ENCODE measurements at regions not wholly inside any gene's neighbourhood (a gene's known extent, or its start where the extent isn't known, plus 50 kb on each side); places are given as distances from the start of the nearest gene placed in this dataset.
A peak's percentile ranks its signal among the peaks of the same experiment; 100 is the strongest.
"Not testable (repeated sequence)": the region's sequence is repeated elsewhere in the genome, so short reads cannot be mapped to it uniquely, and the experiment has no call there.

DNA sequence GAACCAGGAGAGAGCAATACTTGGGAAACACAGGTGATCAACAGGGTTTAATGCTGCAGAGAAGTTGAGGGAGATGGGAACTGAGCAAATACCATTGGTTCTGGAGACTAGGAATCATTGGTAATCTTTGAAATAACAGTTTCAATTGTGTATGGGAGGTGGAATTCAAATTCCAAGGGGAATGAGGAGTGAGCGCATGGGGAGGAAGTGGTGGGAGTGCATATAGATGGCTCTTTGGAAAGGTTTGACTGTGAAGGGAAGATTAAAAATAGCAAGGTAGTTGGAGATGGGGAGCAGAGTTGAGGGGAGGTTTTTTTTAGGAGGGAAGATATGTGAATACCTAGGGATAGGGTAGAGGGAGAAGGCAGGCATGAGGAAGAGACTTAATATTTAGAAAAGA, 51.1 kb upstream of the ROPN1 start:
- DNase-seq = no peak
- in situ Hi-C loops (cut with MboI; ENCODE audit: low pct_unique_long_range_greater_than_20kb, low sequenced_read_pairs) = no loop called here

DNA sequence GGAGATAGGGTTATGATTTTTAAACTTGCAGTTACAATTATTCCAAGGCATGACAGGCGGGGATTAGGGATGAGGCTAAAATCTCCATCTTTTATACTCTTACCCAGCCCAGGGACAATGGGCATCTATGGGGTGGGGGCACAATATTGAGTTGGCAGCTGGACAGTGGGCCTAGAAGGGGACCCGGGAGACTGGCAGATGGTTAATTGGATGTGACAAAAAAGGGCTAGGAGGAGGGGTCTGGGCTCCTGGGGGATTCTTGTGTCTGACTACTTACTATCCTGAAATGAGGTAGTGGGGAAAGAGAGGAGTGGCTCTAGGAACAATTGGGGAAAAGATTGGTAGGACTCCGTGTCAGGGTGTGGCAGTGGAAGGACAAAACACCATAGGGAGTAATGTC, 53.0 kb upstream of the ROPN1 start:
- DNase-seq = no peak
- in situ Hi-C loops (cut with MboI; ENCODE audit: low pct_unique_long_range_greater_than_20kb, low sequenced_read_pairs) = no loop called here

DNA sequence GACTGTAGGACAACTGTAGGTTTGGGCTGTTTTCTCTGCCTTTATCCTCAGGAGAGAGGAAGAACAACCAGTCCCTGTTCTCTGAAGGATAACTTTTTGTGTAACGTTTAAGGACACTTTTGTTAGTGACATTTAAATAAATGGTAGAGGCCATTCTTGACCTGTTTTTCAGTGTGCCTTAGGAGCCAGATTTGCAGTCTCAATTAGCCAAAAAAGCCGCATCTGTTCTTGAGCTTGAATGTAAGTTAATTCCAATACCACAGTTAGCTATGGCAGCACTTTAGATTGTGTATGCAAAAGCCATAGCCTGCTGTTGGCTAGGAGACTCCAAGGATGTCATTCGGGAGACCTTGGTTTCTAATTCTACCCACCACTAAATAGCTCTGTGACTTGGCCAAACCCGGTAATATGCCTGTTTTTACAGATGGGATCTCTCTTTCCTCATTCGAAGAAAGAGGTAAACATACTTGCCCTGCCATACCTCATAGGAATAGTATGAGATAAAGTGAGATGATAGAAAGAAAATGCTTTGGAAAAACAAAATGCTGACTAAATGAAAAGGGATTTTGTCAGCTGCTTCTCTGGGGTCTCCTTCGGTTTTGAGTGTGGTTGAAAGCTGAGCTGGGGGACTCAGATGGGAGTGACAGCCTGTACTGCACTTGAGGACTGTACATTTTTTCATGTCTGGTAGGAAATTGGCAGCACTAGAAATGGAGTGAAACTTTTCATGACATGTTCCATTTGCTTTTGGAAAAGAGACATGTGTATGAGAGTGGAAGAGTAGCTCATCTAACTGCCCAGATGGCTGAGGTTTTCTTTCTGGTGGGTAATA, 57.3 kb upstream of the ROPN1 start:
- DNase-seq = no peak
- in situ Hi-C loops (cut with MboI; ENCODE audit: low pct_unique_long_range_greater_than_20kb, low sequenced_read_pairs) = no loop called here

DNA sequence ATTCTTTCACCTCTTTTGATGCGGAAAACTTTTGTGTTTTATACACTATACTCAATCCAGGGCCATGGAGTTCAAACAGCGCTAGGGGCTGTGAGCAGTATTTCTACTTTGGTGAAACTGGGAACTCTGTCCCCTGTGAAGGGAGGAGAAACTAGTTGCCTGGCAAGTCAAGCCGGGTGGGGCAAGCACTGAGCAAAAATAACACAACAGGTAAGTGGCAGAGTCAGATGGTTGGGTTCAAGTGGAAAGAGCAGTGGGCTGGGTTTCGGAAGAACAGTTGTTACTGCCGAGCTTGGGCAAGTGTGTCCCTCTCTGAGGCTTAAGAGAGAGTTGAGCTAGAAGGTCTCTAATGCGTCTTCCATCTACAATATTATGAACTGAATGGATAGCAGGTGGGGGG, 59.7 kb upstream of the ROPN1 start:
- in situ Hi-C loops (cut with MboI; ENCODE audit: low pct_unique_long_range_greater_than_20kb, low sequenced_read_pairs) = no loop called here
- DNase-seq = no peak

DNA sequence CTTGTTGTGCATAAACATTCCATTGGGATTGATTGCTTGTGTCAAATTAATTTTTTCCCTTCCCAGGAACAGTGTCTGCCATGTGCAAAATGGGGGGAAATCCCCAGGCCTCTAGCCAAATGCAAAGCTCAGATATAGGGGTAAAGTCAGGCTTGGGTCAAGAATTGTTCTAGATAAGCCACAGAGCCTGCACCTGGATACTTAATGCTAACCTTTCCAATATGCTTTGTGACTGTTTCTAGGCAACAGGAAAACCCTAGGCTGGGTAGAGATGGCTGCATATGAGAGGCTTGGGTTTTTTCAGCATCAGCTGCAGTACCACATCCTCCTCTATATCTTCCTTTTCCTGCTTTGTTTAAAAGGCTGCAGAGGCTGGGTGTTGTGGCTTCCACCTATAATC, 61.9 kb upstream of the ROPN1 start:
- in situ Hi-C loops (cut with MboI; ENCODE audit: low pct_unique_long_range_greater_than_20kb, low sequenced_read_pairs) = no loop called here
- DNase-seq = no peak

DNA sequence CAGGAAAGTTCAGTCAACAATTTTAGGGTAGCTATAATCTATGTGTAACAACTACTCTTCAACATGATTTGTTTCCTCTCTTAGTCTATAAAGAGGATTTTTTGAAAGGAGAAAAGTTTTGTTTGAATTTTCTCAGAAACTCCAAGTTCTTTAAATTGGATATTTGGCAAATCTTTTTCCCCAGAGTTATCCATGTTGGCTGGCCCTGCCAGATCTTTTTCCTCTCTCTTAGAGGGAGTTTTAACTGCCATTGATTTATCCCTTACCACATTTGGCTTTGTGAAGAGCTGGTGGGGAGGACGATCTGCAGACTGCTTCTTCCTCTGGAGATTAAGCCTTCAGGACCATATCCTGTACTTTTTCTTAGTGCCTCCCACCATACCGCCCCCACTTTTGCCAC, 64.9 kb upstream of the ROPN1 start:
- no peak for DNase-seq
- in situ Hi-C loops (cut with MboI; ENCODE audit: low pct_unique_long_range_greater_than_20kb, low sequenced_read_pairs) = no loop called here

DNA sequence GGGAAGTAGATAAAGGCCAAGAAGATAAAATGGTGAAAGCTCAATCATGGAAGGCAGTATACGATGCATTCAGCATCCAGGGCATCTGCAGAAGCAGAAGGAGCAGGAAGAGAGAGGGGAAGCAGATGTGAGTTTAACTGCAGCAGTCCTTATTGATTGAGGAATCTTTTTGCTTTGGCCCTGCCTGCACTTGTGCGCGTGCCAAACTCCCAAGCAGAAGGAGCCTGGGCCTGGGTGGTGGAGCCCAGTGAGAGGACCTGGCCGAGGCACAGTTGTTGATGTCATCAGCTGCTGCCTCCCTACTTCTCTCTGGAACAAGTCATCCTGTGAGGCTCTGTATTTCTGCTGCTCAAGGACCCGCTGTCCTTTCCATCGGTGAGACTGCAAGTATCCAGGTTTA, 65.5 kb upstream of the ROPN1 start:
- in situ Hi-C loops (cut with MboI; ENCODE audit: low pct_unique_long_range_greater_than_20kb, low sequenced_read_pairs) = no loop called here
- no peak for DNase-seq

DNA sequence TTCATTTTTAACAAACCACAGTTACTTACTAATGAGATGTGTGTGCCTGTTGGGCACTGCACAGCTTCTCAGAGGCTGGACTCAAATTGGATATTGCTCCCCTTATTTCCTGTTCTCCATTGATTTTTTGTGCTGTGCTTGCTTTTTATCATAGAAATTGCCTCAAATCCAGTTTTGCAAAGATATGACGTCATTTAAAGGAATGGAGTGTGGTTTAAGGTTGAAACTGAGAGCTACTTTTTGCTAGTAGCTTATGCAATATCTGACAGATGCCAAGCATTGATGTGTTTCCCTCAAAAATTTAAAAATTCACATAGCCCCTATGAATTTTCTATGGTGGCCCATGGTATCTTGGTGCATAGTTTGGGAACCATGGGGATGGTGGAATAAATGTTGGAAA, 67.7 kb upstream of the ROPN1 start:
- in situ Hi-C loops (cut with MboI; ENCODE audit: low pct_unique_long_range_greater_than_20kb, low sequenced_read_pairs) = no loop called here
- no peak for DNase-seq

DNA sequence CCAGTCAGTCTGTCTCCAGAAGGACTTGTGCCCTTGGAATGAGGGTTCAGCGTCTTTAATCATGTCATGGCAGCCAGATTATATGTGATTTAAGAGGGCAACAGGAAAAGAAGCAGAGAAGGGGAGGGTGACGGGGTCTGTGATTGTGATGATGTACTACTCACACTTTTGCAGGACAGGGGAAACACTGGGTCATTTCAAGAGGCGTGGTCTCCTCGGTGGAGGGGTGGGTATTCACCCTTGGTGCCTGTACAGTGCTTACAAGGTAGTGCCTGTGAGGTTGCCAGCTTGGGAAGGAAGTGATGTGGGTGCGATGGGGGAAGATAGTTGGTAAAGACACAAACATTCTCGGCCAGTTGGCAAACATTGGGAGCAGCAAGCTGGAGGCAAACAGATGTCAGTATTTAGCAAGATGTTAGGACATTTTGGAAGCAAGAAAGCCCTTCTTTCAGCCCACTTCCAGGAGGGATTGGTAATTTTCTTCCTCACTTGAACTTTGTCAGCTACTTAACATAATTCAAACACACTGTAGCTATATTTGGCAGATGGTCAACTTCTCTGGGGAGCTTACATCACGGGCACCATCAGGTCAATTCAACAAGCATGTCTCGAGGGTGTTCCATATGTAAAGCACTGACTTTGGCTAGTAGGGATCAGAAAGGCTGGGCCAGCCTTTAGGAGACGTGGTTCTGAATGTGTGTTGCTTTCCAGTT, 71.4 kb upstream of the ROPN1 start:
- in situ Hi-C loops (cut with MboI; ENCODE audit: low pct_unique_long_range_greater_than_20kb, low sequenced_read_pairs) = no loop called here
- DNase-seq = no peak

DNA sequence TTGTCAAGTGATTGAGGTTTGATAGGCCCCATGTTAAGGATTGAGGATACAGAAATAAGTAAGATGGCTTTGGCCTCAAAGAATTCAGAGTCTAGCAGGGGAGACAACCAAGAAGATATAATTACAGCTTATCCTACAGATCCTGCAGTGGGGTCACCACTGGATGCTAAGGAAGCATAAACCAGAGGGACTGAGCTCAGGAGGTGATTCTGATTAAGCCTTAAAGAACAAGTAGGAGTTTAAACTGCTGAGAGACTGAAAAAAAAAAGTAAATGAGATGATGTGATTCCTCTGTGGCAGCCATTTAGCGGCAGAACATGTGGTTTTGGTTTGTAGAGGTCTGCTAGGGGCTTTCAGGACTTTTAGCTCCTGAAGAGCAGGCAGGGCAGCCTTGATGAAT, 72.1 kb upstream of the ROPN1 start:
- DNase-seq = no peak
- in situ Hi-C loops (cut with MboI; ENCODE audit: low pct_unique_long_range_greater_than_20kb, low sequenced_read_pairs) = no loop called here

DNA sequence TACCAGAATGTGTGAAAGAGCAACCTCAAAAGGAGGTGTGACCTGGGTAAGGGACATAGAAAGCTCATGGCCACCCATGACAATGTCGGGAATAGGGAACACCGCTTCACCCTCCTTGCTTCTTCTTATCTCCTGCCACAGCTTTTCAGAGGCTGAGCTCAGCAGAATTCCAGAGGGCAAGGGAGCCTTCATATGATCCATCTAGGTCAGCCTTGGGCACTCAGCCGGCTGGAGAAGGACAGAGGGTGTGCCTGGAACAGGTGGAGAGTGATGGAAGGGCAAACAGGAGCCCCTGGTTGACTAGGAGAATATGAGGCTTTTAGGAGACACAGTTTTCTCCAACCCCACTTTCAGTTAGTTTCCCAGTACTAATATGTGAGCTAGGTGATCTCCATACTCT, 74.6 kb upstream of the ROPN1 start:
- in situ Hi-C loops (cut with MboI; ENCODE audit: low pct_unique_long_range_greater_than_20kb, low sequenced_read_pairs); DNase-seq: not testable (repeated sequence)

DNA sequence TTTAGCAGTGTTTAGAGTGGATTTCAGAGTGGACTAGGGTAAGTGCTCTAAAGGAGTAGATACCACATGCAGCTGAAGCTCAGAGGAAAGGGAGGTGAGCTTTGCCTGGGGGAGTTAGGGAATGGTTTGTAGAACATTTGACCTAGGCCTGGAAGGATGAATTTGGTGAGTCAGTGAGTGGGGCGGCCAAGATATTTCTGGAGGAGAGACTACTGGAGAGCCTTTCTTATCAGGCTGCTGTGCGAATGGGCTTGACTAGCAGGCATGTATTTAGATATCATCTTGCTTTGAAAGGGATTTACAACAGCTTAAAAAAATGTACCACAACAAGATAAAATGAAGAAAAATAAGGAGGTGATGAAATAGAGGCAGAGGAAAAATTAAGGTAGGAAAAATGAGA, 77.8 kb upstream of the ROPN1 start:
- DNase-seq; in situ Hi-C loops (cut with MboI; ENCODE audit: low pct_unique_long_range_greater_than_20kb, low sequenced_read_pairs): not testable (repeated sequence)

DNA sequence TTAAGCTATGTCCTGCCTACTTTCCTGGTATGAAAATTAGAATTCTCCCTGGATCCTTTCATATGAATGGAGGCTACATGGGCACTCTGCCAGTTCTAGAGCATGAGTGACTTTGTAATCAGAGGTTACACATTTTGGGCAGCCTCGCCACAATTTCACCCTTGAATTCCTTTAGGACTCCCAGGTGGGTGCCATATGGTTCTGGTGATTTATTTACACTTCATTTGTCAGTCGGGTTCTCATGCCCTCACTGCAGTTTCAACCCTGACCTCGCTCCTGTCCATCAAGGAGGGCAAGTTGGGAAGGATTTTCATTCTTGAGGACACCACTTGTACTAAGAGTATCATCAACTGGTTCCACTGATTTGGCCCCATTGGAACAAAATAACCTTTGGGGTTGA, 83.2 kb upstream of the ROPN1 start:
- in situ Hi-C loops (cut with MboI; ENCODE audit: low pct_unique_long_range_greater_than_20kb, low sequenced_read_pairs); DNase-seq: not testable (repeated sequence)

DNA sequence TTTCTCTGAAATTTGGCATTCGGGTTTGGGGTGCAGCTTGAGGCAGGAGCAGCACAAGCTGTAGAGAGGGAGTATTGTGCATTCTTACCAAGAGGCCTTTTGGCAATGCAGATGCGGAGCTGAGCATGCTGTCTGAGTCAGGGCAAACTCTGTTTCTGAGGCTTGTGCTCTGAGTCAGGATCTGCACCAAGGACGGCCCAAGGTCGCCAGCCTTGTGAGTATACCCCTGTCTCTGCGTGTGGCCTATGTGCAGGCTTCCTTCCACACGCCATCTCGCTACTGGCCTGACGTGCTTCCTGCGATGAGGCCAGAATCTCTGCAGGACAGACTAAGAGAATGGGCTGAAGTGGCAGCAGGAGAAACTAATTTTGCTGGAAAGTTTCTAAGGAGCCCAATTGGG, 83.8 kb upstream of the ROPN1 start:
- in situ Hi-C loops (cut with MboI; ENCODE audit: low pct_unique_long_range_greater_than_20kb, low sequenced_read_pairs) = no loop called here

DNA sequence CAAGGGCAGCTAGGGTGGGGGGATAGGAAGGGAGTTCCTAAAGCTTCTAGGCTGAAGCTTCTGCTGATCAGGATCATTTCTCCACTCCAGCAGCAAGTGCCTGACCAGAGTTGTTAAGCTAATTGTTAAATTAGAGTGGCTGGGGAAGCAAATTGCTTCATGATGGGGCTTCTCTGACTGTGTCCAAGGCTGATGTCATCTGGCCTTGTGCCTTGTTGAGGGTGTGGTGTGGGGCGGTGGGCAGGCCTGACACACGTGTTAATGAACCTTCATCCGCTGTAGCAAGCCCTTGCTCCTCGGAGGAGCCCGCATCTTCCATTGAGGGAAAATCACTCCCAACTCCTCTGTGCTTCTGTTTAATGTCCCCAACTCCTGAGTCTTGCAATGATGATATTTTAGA, 84.3 kb upstream of the ROPN1 start:
- in situ Hi-C loops (cut with MboI; ENCODE audit: low pct_unique_long_range_greater_than_20kb, low sequenced_read_pairs) = no loop called here
- no peak for DNase-seq

More for the DNA sequence above, 83.8 kb upstream of the ROPN1 start:
- DNase-seq = no peak

DNA sequence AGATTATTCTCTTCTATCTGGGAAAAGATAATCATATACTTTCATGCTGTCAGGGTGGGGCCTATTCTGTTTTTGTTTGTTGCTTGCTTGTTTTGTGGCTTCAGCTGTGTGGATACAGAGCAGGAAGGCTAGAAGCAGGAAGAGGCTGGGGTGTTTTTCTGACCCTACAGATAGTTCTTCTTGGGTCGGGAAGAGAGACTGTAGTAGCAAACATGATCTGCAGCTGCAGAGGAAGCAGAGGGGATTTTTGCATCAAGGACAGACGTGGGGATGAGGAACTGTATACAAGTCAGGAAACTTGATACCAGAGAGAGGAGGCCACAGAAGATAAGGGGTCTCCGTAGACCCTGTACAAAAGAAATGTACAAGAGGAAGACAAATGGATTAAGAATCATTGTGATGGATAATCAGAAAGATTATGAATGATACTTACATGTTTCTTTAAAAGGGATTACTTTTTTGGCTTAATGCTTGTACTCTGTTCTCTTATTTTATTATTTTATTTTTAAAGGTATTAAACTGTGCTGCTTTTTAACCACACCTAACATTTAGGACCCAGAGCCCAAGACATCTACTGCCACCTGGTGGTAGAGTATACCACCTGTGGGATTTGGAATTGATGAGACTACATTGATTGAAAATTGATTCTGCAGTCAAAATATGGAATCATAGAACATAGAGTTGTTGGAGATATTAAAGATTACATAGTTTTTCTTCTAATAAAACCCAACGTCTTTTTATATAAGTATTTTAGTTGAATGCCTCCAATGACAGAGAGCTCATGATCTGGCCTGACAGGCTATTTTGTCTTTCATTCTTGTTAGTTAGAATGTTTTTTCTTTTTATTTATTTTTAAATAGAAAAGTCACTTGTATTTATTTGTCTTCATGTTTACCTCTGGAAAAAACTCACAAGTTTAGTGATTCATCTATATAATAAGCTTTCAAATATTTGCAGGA, 87.3 kb upstream of the ROPN1 start:
- in situ Hi-C loops (cut with MboI; ENCODE audit: low pct_unique_long_range_greater_than_20kb, low sequenced_read_pairs) = no loop called here
- DNase-seq = peak; percentile 56

DNA sequence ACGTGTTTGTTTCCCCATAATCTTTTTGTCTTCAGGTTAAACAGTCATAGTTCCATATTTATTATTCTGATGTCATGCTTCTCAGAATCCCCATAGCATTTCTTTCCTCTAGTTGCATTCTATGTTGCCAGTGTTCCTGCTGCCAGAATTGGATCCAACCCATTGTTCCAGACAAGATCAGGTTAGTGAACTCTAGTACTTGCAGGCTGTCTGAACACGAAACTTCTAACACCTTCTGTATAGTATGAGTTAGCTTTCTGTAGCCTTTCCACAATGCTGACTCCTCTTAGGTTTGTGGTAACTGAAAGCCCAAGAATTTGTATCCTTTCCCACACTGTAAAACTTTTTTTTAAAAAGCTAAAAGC, 88.0 kb upstream of the ROPN1 start:
- no peak for DNase-seq

DNA sequence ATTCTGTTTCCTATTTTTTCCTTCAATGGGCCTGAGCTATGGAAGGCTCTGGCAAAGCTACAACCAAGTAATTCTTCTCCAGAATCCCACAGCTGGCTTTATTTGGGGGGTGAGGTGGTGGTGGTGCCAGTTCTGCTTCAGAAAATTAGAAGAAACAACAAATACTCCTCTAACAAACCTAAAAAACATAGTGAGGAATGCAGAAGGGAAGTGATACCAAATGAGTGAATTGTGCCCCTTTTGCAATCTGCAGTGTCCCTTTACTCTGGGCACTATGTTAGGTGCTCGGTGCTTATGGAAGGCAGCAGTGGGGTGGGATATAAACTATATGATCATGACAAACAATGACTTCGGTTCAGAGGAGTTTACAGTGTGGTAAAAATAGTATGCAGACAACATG, 90.4 kb upstream of the ROPN1 start:
- no peak for DNase-seq
- in situ Hi-C loops (cut with MboI; ENCODE audit: low pct_unique_long_range_greater_than_20kb, low sequenced_read_pairs) = no loop called here

More for the DNA sequence above, 88.0 kb upstream of the ROPN1 start:
- in situ Hi-C loops (cut with MboI; ENCODE audit: low pct_unique_long_range_greater_than_20kb, low sequenced_read_pairs) = no loop called here

DNA sequence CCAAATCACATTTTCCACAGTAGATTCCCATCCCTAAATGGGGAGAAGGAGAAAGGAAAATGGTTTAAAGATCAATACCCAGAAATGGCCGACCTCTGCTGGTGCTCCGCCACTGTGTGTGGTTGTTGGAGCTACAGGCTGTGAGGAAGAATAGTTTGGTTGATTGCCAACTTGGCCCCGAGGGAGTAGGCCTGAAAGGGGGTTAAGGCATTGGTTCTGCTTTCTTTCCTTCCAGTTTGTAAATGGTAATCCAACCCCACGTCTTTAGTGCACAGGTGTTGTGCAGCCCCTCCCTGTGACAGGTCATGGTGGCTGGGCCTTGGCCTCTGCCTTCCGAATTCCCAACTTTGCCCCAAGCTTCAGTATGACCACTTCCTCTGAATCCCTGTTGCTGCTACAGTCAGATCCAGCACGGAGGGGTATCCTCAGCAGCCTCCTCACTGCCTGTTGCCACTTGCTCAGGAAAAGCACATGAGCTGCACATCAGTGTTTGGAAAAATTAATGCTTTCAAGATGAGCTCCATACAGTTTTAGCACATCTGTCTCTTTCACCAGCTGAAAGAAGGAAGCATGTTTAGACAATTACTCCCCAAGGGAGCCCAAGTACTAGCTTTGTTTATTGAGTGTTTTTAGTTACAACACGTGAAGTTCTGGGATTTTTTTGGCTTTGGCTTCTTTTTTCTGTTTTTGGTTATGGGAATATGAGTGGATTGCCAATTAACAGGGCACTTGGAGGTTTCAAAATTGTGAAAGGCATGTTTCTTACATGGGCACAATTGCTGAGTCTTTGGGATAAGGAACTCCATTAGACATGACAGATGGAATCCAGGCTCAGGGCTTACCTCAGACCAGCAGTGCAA, 92.3 kb upstream of the ROPN1 start:
- in situ Hi-C loops (cut with MboI; ENCODE audit: low pct_unique_long_range_greater_than_20kb, low sequenced_read_pairs) = no loop called here
- DNase-seq = peak; percentile 4
